ENCODE measurements at regions not wholly inside any gene's neighbourhood (a gene's known extent, or its start where the extent isn't known, plus 50 kb on each side); places are given as distances from the start of the nearest gene placed in this dataset.

- TF ChIP-seq CTCF (IDR thresholded peaks at IDR 0.05; ENCODE audit: poor library complexity) (no peak), EZH2phosphoT487 (IDR thresholded peaks at IDR 0.05; ENCODE audit: low read depth, severe bottlenecking, unreplicated experiment) (no peak)
Observed at GRCh38 chr5:90022711-90023053, 386.9 kb downstream of the CETN3 start.
